WTC11 (cell line): ENCODE measurements at regions not wholly inside any gene's neighbourhood (a gene's known extent, or its start where the extent isn't known, plus 50 kb on each side); places are given as distances from the start of the nearest gene placed in this dataset.

Experiments used
- ATF1 ChIP-seq: sonication (generic); formaldehyde crosslinking; IDR thresholded peaks from 2 replicates; pipeline ENCODE4 v1.8.1; 2023; ENCODE audit warnings: mild to moderate bottlenecking, moderate library complexity, missing genetic modification reagents
- CREM ChIP-seq: sonication (generic); formaldehyde crosslinking; IDR thresholded peaks from 2 replicates; pipeline ENCODE4 v1.8.1; 2022; ENCODE audit warnings: mild to moderate bottlenecking, missing genetic modification reagents, moderate library complexity
- CTCF ChIP-seq: fragments of 200-600 bp; IDR thresholded peaks from 2 replicates; pipeline ENCODE4 v1.8.0; 2022; ENCODE audit warnings: antibody characterized with exemption
- ELF4 ChIP-seq: sonication (generic); formaldehyde crosslinking; IDR thresholded peaks from 2 replicates; pipeline ENCODE4 v1.8.1; 2022; ENCODE audit warnings: low read depth, mild to moderate bottlenecking, moderate library complexity, missing genetic modification reagents
- ESRRA ChIP-seq: sonication (generic); formaldehyde crosslinking; IDR thresholded peaks from 2 replicates; pipeline ENCODE4 v1.8.1; 2022; ENCODE audit warnings: mild to moderate bottlenecking, missing genetic modification reagents, borderline replicate concordance
- GTF2I ChIP-seq: fragments of 250-450 bp; sonication (Bioruptor Pico); conservative IDR thresholded peaks from 2 replicates; pipeline ENCODE4 v1.4.0; 2021; ENCODE audit warnings: mild to moderate bottlenecking
- JUN ChIP-seq: sonication (generic); formaldehyde crosslinking; IDR thresholded peaks from 2 replicates; pipeline ENCODE4 v1.8.0; 2023; ENCODE audit warnings: mild to moderate bottlenecking, missing genetic modification reagents
- MLX ChIP-seq: sonication (generic); formaldehyde crosslinking; IDR thresholded peaks from 2 replicates; pipeline ENCODE4 v1.8.1; 2023; ENCODE audit warnings: mild to moderate bottlenecking, missing genetic modification reagents, moderate library complexity
- NFYB ChIP-seq: sonication (generic); formaldehyde crosslinking; conservative IDR thresholded peaks from 2 replicates; pipeline ENCODE4 v1.8.0; 2022; ENCODE audit warnings: low read depth, missing genetic modification reagents
- NR2C2 ChIP-seq: sonication (generic); formaldehyde crosslinking; IDR thresholded peaks from 2 replicates; pipeline ENCODE4 v1.8.0; 2022; ENCODE audit warnings: mild to moderate bottlenecking, missing genetic modification reagents
- TEAD4 ChIP-seq: sonication (generic); formaldehyde crosslinking; IDR thresholded peaks from 2 replicates; pipeline ENCODE4 v1.8.0; 2022; ENCODE audit warnings: mild to moderate bottlenecking, missing genetic modification reagents
- TP53 ChIP-seq: sonication (generic); formaldehyde crosslinking; IDR thresholded peaks from 2 replicates; pipeline ENCODE4 v1.8.1; 2023; ENCODE audit warnings: mild to moderate bottlenecking, missing genetic modification reagents
- USF2 ChIP-seq: sonication (generic); formaldehyde crosslinking; IDR thresholded peaks from 2 replicates; pipeline ENCODE4 v1.8.1; 2023; ENCODE audit warnings: mild to moderate bottlenecking, missing genetic modification reagents, moderate library complexity

- no peak for TF ChIP-seq ELF4
- TF ChIP-seq MLX = no peak
- no peak for TF ChIP-seq ATF1 (CRISPR knock-in tag)
- no peak for TF ChIP-seq JUN (CRISPR knock-in tag)
- no peak for TF ChIP-seq NFYB (CRISPR knock-in tag)
- no peak for TF ChIP-seq CTCF
- TF ChIP-seq TEAD4 (CRISPR knock-in tag) = no peak
- TF ChIP-seq GTF2I = no peak
- TF ChIP-seq NR2C2 (CRISPR knock-in tag) = no peak
- TF ChIP-seq USF2 = no peak
- no peak for TF ChIP-seq ESRRA (CRISPR knock-in tag)
- TF ChIP-seq TP53 (CRISPR knock-in tag) = no peak
- no peak for TF ChIP-seq CREM
Observed at GRCh38 chr3:113118336-113118735, 93.0 kb upstream of the BOC start.
